GM06990 (cell line): ENCODE measurements at regions not wholly inside any gene's neighbourhood (a gene's known extent, or its start where the extent isn't known, plus 50 kb on each side); places are given as distances from the start of the nearest gene placed in this dataset.

ENCODE experiments used
- DNase-seq: peaks from one replicate; pipeline ENCODE4 v3.0.0-alpha.2; 2011; ENCODE audit not compliant: insufficient read length; ENCODE audit errors: extremely low read depth
- H3K27me3 ChIP-seq: replicated peaks from 2 replicates; pipeline ENCODE4 v1.6.0; 2011; ENCODE audit warnings: low read length; ENCODE audit not compliant: control insufficient read depth, insufficient read depth
- H3K36me3 ChIP-seq: 2 replicates; pipeline ENCODE4 v1.5.1; 2011; ENCODE audit warnings: low read length; ENCODE audit not compliant: control insufficient read depth, insufficient read depth
- H3K4me3 ChIP-seq: replicated peaks from 2 replicates; pipeline ENCODE4 v1.5.1; 2011; ENCODE audit warnings: low read depth, mild to moderate bottlenecking, control low read depth, low read length
- CTCF ChIP-seq: IDR thresholded peaks from 2 replicates; pipeline ENCODE4 v1.5.1; 2011; ENCODE audit warnings: low read length, control low read depth, mild to moderate bottlenecking, inconsistent platforms; ENCODE audit not compliant: insufficient read depth, poor library complexity, severe bottlenecking

GRCh38 chr10:120667276-120667675 lies 183.9 kb upstream of the WDR11 start:
- no peak for TF ChIP-seq CTCF
- DNase-seq = no peak
- Histone ChIP-seq H3K4me3 (no peak overlapping the region), H3K36me3 (no peaks in the 10 kb centered on the region), H3K27me3 (no peaks in the 10 kb centered on the region)

- no peak overlapping the region for H3K4me3 ChIP-seq
- H3K27me3 ChIP-seq = no peaks in the 10 kb centered on the region
- H3K36me3 ChIP-seq = no peaks in the 10 kb centered on the region
- no peak for DNase-seq
- TF ChIP-seq CTCF = no peak
Measured at GRCh38 chr10:120671491-120671890, 179.7 kb upstream of the WDR11 start.

- DNase-seq = no peak
- no peaks in the 10 kb centered on the region for H3K27me3 ChIP-seq
- H3K4me3 ChIP-seq = no peak overlapping the region
- TF ChIP-seq CTCF = no peak
- H3K36me3 ChIP-seq = no peaks in the 10 kb centered on the region
Measured at GRCh38 chr10:120683454-120683853, 167.7 kb upstream of the WDR11 start.

GRCh38 chr10:120684226-120684625 lies 166.9 kb upstream of the WDR11 start:
- Histone ChIP-seq H3K36me3 (no peaks in the 10 kb centered on the region), H3K27me3 (no peaks in the 10 kb centered on the region), H3K4me3 (no peak overlapping the region)
- no peak for DNase-seq
- no peak for TF ChIP-seq CTCF

GRCh38 chr10:120685136-120685535 lies 166.0 kb upstream of the WDR11 start:
- DNase-seq = no peak
- Histone ChIP-seq H3K36me3 (no peaks in the 10 kb centered on the region), H3K27me3 (no peaks in the 10 kb centered on the region), H3K4me3 (no peak overlapping the region)
- TF ChIP-seq CTCF = no peak

GRCh38 chr10:120688928-120689327 lies 162.2 kb upstream of the WDR11 start:
- H3K27me3 ChIP-seq = no peaks in the 10 kb centered on the region
- H3K4me3 ChIP-seq = no peak overlapping the region
- no peak for DNase-seq
- TF ChIP-seq CTCF = no peak
- no peaks in the 10 kb centered on the region for H3K36me3 ChIP-seq
